ENCODE measurements at regions not wholly inside any gene's neighbourhood (a gene's known extent, or its start where the extent isn't known, plus 50 kb on each side); places are given as distances from the start of the nearest gene placed in this dataset.

DNA sequence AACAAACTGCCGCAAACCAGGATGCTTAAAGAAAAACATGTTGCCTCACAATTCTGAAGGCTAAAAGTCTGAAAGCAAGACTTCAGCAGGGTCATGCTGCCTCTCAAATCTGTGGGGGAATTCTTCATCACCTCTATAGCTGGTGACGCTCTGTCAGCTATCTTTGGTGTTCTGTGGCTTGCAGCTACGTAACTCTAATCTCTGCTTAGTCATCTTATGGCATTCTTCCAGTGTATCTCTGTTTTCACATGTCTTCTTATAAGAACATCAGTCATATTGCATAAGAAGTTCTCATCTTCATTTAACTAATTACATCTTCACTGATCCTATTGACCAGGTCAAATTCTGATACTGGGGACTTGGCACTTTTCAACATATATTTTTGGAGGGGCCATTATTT lies 243.0 kb downstream of the CDH10 start:
- CTCF ChIA-PET, result interaction anchor here (0.7 kb wide), 1 partner anchor 34 kb away, joined by 3 read pairs; no protein-coding TSS in a partner anchor
- Histone ChIP-seq H3K9me3 (peaks cover 4% of the 10 kb centered on the region; the same call in 1 of the 3 replicates), H3K27ac (no peak overlapping the region), H3K4me1 (peaks cover 5% of the 10 kb centered on the region; the same call in 1 of the 3 replicates), H3K4me2 (no peak overlapping the region), H3K4me3 (no peak overlapping the region)
- WGBS (ENCODE audit: missing lambda C conversion rate), result 31% methylated on average over 3 of the region's 3 CpGs
- FAIRE-seq, result no peak
- TF ChIP-seq, protein P1, sequence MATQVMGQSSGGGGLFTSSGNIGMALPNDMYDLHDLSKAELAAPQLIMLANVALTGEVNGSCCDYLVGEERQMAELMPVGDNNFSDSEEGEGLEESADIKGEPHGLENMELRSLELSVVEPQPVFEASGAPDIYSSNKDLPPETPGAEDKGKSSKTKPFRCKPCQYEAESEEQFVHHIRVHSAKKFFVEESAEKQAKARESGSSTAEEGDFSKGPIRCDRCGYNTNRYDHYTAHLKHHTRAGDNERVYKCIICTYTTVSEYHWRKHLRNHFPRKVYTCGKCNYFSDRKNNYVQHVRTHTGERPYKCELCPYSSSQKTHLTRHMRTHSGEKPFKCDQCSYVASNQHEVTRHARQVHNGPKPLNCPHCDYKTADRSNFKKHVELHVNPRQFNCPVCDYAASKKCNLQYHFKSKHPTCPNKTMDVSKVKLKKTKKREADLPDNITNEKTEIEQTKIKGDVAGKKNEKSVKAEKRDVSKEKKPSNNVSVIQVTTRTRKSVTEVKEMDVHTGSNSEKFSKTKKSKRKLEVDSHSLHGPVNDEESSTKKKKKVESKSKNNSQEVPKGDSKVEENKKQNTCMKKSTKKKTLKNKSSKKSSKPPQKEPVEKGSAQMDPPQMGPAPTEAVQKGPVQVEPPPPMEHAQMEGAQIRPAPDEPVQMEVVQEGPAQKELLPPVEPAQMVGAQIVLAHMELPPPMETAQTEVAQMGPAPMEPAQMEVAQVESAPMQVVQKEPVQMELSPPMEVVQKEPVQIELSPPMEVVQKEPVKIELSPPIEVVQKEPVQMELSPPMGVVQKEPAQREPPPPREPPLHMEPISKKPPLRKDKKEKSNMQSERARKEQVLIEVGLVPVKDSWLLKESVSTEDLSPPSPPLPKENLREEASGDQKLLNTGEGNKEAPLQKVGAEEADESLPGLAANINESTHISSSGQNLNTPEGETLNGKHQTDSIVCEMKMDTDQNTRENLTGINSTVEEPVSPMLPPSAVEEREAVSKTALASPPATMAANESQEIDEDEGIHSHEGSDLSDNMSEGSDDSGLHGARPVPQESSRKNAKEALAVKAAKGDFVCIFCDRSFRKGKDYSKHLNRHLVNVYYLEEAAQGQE (IDR thresholded peaks at IDR 0.05), result no peak
- TF ChIP-seq TFCP2L1 (CRISPR knock-in tag; IDR thresholded peaks at IDR 0.05) (no peak), RFX5 (IDR thresholded peaks at IDR 0.05) (no peak), BHLHE40 (IDR thresholded peaks at IDR 0.05; ENCODE audit: low read depth, low read length) (no peak), CBX2 (IDR thresholded peaks at IDR 0.05; ENCODE audit: borderline replicate concordance, low read depth) (no peak), SREBF2 (IDR thresholded peaks at IDR 0.05) (no peak), KDM1A (IDR thresholded peaks at IDR 0.05; ENCODE audit: low read depth) (no peak), HOXA7 (CRISPR knock-in tag; IDR thresholded peaks at IDR 0.05) (no peak), EHMT2 (IDR thresholded peaks at IDR 0.05; ENCODE audit: low read depth) (no peak), MAFK (IDR thresholded peaks at IDR 0.05; ENCODE audit: partially characterized antibody) (no peak), RARB (CRISPR knock-in tag; IDR thresholded peaks at IDR 0.05) (no peak), SMC3 (IDR thresholded peaks at IDR 0.05) (no peak), POLR2AphosphoS2 (conservative IDR thresholded peaks at IDR 0.05; ENCODE audit: low read length) (no peak), CEBPB (IDR thresholded peaks at IDR 0.05) (no peak)
- TF ChIP-seq, protein P2, sequence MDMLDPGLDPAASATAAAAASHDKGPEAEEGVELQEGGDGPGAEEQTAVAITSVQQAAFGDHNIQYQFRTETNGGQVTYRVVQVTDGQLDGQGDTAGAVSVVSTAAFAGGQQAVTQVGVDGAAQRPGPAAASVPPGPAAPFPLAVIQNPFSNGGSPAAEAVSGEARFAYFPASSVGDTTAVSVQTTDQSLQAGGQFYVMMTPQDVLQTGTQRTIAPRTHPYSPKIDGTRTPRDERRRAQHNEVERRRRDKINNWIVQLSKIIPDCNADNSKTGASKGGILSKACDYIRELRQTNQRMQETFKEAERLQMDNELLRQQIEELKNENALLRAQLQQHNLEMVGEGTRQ (IDR thresholded peaks at IDR 0.05), result no peak
- TF ChIP-seq, protein P3, sequence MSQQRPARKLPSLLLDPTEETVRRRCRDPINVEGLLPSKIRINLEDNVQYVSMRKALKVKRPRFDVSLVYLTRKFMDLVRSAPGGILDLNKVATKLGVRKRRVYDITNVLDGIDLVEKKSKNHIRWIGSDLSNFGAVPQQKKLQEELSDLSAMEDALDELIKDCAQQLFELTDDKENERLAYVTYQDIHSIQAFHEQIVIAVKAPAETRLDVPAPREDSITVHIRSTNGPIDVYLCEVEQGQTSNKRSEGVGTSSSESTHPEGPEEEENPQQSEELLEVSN (IDR thresholded peaks at IDR 0.05; ENCODE audit: borderline replicate concordance, low read depth), result no peak
- TF ChIP-seq, protein P4, sequence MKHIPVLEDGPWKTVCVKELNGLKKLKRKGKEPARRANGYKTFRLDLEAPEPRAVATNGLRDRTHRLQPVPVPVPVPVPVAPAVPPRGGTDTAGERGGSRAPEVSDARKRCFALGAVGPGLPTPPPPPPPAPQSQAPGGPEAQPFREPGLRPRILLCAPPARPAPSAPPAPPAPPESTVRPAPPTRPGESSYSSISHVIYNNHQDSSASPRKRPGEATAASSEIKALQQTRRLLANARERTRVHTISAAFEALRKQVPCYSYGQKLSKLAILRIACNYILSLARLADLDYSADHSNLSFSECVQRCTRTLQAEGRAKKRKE (CRISPR knock-in tag; IDR thresholded peaks at IDR 0.05; ENCODE audit: low read depth), result no peak
- peak in 1 of 2 experiments; percentile 44 for DNase-seq (ENCODE audit: low read depth in 1 of 2, low spot score in 1 of 2)
- ATAC-seq, result no peak
- POLR2A ChIA-PET, result no interaction called here

DNA sequence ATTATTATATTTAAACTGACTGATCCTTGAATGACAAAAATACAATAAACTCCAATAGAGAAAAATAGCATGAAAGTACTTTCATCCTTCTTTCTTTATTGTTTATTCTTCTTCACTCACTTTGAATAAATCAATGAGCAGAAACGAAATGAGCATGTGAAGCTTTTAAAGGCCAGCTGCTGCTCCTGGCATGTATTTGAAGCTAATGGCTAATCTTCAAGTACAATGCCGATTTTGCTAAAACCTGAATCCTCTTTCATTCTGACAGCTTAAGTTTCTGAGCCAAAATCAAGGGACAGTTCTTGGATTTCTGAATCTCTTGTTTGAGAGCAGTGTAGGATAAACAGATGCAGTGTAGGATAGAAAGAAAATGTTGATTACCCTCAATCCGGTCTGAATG lies 237.3 kb downstream of the CDH10 start:
- ChIA-PET CTCF (no interaction called here), POLR2A (no interaction called here)
- ATAC-seq (no peak), DNase-seq (ENCODE audit: low read depth in 1 of 2, low spot score in 1 of 2) (no peak), FAIRE-seq (no peak)
- no peaks in the 10 kb centered on the region for H3K4me1 ChIP-seq
- no peaks in the 10 kb centered on the region for H3K9me3 ChIP-seq
- H3K4me2 ChIP-seq, result no peak overlapping the region
- WGBS (ENCODE audit: missing lambda C conversion rate), result 10% methylated on average over 3 of the region's 3 CpGs
- TF ChIP-seq RNF2 (IDR thresholded peaks at IDR 0.05; ENCODE audit: borderline replicate concordance, low read depth) (no peak), ZSCAN20 (CRISPR knock-in tag; IDR thresholded peaks at IDR 0.05) (no peak), CHD2 (IDR thresholded peaks at IDR 0.05; ENCODE audit: low read length, partially characterized antibody) (no peak), HDAC2 (IDR thresholded peaks at IDR 0.05) (no peak), TFCP2L1 (CRISPR knock-in tag; IDR thresholded peaks at IDR 0.05) (no peak), PHF8 (IDR thresholded peaks at IDR 0.05; ENCODE audit: borderline replicate concordance, low read depth) (no peak), MAZ (IDR thresholded peaks at IDR 0.05; ENCODE audit: borderline replicate concordance, low read depth, low read length) (no peak), KDM5A (IDR thresholded peaks at IDR 0.05) (no peak), CEBPB (IDR thresholded peaks at IDR 0.05) (no peak), FOSL2 (IDR thresholded peaks at IDR 0.05) (no peak), FOSL2 (CRISPR knock-in tag; IDR thresholded peaks at IDR 0.05) (no peak), POLR2A (IDR thresholded peaks at IDR 0.05; ENCODE audit: low read length) (no peak)
- H3K27ac ChIP-seq, result no peak overlapping the region
- no peak overlapping the region for H3K4me3 ChIP-seq
